NCI-H774 (cell line): ENCODE measurements at regions not wholly inside any gene's neighbourhood (a gene's known extent, or its start where the extent isn't known, plus 50 kb on each side); places are given as distances from the start of the nearest gene placed in this dataset.

Source experiments
- DNase-seq: peaks from one replicate; lab custom pipeline; 2025; lab: John Stamatoyannopoulos, UW

GRCh38 chr6:167580619-167580911 is 246.1 kb upstream of the AFDN start:
- peak; percentile 80 for DNase-seq

DNA sequence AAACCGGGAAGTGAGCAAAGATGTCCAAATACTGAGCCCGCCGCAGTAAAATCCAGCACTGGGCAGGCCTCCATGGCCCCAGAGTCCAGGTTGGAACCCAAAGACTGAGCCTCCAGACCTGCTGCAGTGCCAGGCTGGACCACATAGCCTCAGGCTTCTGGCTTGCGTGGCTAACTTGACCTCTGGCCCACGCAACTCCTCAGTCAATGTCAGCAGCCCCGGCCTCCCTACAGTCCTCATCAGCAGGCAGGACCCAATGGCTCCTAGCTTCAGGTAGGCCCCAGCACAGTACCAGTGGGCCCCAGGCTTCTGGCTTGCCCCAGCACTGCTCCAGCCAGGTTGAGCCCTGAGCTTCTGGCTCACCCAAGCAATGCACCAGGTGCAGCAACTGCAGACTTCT is 245.1 kb upstream of the AFDN start:
- no peak for DNase-seq

DNA sequence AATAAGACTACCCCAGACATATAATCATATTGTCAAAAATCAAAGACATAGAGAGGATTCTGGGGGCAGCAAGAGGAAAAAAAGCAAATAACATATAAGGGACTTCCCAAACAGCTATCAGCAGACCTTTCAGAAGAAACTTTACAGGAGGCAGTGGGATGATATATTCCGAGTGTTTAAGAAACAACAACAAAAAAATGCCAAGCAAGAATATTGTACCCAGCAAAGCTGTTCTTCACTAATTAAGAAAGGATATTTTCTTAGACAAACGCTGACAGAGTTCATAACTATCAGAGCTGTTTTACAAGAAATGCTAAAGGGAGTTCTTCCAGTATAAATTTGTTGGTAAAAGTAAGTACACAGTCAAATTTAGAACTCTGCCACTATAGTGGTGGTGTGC is 243.3 kb upstream of the AFDN start:
- DNase-seq, result no peak

DNA sequence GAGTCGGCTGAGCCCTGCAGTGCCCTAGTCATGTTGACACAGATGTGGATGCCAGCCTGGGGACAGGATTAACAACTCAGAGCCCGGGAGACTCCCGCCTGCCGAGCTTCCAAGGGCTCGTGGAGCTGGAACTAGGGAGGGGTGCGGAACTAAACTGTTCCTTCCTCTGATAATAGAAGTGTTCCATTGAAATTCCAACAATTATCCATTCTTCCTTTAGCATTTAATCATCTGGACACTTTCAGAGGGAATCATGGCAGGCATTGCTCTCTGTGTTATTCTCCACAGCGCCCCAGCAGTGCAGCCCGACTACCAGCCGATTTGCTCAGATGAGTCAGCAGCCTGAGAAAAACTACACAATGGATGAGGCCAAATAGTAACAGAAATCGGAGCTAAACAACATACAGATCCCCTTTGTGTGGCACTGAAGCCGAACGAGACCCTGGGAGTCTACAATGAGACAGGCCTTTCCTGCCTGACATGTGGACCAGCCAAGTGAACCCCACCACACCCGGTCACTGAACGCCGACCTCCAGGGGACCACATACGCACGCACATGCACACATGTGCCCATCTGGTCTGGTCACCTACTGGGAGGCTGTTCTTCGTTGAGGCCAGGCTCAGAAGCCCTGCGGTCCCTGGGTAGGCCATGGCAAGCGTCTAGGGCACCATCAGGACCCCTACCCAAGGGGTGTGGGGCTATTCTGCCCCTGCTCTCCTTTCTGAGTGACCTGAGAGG is 238.4 kb upstream of the AFDN start:
- DNase-seq, result no peak

DNA sequence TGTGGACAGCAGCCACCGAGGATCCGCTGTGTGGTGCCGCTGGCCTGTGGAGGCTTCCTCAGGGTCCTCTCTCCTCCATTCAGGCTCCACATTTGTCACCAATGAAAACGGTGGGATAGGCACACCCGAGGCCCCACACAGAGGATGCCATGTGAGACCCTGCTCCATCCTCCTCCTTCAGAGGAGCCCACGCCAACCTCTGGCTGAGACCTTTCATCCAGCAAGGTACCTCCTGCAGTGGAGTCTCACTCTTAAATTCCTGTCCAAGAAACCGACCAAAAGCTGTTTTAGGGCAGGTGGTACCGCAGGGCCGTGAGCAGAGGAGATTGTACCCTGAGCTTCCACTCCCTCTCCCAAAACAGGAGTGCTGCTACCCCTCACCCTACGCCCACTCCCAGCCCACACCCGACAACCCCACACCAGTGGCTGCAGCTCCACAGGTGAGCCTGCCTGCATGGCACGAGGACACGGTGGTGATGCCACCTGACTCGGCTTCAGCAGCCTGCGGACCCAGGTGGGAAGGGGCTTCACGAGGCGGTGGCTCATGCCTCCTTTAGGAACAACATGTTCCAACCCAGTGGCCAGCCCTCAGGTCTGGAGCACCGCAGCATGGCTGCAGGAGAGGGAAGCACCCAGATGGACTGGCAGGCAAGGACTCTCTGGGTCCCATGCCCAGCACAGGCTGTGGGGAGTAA is 237.6 kb upstream of the AFDN start:
- DNase-seq, result no peak

GRCh38 chr6:167589615-167589940 is 237.1 kb upstream of the AFDN start:
- DNase-seq, result no peak

GRCh38 chr6:167590193-167590592 is 236.5 kb upstream of the AFDN start:
- no peak for DNase-seq
